ENCODE measurements at regions not wholly inside any gene's neighbourhood (a gene's known extent, or its start where the extent isn't known, plus 50 kb on each side); places are given as distances from the start of the nearest gene placed in this dataset.

DNA sequence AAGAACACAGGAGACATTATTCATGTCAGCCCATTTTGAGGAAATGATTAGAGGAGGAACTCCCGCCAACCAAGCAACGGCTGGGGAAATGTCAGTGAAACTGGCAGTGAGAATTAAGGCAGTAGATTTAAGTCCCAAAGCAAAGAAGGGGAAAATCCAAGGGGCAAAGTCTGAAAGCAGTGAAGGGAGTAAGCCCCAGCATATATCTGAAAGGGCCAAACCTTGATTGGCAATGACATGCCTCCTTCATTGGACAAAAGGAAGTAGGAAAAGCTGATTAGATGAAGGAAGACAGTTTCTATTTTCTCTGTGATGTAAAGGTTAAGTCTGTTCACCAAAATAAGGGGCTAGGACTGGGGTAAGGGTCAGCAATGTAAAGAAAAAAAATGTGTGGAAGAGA, 190.3 kb downstream of the RNF144B start:
- Mint-ChIP-seq H3K27ac (no peak overlapping the region), H3K36me3 (no peaks in the 10 kb centered on the region)
- no peak for ATAC-seq

DNA sequence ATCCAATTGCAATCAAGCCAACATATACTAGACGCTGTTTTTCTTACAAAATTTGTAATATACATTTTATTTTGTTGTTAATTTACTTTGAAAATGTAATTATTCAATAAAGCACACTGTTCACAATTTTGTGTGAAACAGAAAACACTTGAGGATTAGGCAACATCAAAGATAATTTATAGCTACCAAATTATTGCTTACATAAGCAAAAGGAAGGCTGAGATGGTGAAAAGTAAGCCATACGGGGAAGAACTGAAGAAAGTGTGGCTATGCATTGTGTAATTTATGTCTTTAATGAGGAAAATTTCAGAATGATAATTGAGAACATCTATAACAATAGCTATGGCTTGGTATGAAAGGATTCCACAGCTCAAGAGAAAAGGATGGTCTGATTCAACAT, 192.0 kb downstream of the RNF144B start:
- H3K9me3 Mint-ChIP-seq = no peaks in the 10 kb centered on the region
- H3K36me3 Mint-ChIP-seq = no peaks in the 10 kb centered on the region
- H3K27ac Mint-ChIP-seq = no peak overlapping the region
- DNase-seq (ENCODE audit: low spot score in 2 of 2) (no peak), ATAC-seq (no peak)

More for the DNA sequence above, 190.3 kb downstream of the RNF144B start:
- H3K9me3 Mint-ChIP-seq = no peaks in the 10 kb centered on the region
- no peak for DNase-seq (ENCODE audit: low spot score in 2 of 2)

DNA sequence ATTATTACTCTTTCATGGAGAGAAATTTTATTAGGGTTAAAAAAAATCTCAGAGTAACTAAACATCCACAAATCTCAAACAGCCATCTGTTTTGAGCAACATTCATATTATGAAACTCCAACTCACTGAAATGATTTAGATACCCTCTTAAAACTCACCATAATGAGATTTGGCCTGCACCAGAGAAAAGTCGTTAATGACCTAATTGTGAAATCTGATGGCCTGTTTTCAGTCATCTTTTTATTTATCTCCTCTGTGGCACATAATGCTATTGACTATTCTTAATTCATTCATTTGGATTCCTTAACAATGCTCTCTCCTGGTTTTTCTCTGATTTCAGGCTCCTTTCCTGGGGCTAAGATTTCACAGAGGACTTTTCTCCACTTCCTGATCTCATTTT, 192.7 kb downstream of the RNF144B start:
- no peak for ATAC-seq
- H3K27ac Mint-ChIP-seq = no peak overlapping the region

DNA sequence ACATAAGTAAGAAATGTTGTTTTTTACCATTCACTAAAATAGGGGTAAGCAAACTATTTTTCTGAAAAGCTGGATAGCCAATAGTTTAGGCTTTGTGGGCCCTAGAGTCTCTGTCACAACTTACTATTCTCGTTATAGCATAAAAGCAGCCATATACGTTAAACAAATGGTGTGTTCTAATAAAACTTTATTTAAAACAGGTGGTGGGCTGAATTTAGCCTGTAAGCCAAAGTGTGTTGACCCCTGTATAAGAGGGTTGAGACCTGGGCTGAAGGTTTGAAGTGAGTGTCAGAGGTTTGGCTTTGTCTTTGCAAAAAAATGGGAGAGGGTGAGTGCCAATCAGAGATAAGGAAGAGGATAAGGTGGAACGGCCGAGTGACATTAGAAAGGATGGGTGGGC, 197.2 kb downstream of the RNF144B start:
- no peaks in the 10 kb centered on the region for H3K36me3 Mint-ChIP-seq
- no peak overlapping the region for H3K27ac Mint-ChIP-seq
- no peak for DNase-seq (ENCODE audit: low spot score in 2 of 2)
- no peak for ATAC-seq
- H3K9me3 Mint-ChIP-seq = no peaks in the 10 kb centered on the region

More for the DNA sequence above, 192.7 kb downstream of the RNF144B start:
- DNase-seq (ENCODE audit: low spot score in 2 of 2) = no peak
- Mint-ChIP-seq H3K36me3 (no peaks in the 10 kb centered on the region), H3K9me3 (no peaks in the 10 kb centered on the region)

DNA sequence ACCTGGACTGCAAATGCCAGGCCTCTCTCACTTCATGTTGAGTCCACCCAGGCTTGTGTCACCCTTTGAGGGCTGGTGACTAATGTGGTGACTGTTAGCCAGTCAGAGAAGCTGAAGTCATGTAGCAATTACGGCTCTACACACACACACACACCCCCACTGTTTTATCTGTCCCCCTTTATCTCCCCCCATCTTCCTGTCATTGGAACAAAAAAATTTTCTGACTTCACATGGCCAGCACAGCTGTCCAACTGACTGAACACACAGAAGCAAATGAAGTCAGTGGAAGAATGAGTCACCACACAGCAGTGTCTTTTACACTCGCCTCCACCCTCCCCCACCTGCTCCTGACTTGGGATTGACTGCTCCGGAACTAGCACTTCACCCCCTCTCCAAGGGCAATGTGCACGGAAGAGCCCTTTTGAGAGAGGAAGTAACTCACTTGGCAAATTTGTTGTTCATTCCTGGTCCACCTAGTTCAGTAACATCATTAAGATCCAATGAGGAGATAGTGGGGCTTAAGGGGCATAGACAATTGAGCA, 198.0 kb downstream of the RNF144B start:
- ATAC-seq = peak in 1 of 2 donors; percentile 54
- no peak for DNase-seq (ENCODE audit: low spot score in 2 of 2)
- Mint-ChIP-seq H3K36me3 (no peaks in the 10 kb centered on the region), H3K27ac (no peak overlapping the region), H3K9me3 (no peaks in the 10 kb centered on the region)

DNA sequence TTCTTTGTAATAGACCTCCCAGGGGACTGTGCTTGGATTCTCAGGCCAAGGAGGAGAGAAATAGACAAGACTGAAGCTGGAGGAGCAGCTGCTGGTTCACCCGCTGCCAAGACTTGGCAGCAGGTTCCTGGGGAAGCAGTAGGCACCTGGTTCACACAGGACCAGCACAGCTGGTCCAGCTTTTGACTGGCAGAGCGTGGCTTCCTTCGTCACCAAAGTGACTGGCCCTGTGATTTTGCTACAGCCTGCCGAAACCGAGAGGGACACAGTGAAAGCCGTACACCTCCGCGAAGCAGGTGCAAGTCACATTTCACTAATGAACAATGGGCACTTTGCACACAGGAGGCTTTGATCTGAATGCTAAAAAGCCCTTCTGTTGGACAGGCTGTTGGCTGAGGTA, 199.0 kb downstream of the RNF144B start:
- ATAC-seq (no peak), DNase-seq (ENCODE audit: low spot score in 2 of 2) (no peak)
- Mint-ChIP-seq H3K36me3 (no peaks in the 10 kb centered on the region), H3K27ac (no peak overlapping the region), H3K9me3 (no peaks in the 10 kb centered on the region)

DNA sequence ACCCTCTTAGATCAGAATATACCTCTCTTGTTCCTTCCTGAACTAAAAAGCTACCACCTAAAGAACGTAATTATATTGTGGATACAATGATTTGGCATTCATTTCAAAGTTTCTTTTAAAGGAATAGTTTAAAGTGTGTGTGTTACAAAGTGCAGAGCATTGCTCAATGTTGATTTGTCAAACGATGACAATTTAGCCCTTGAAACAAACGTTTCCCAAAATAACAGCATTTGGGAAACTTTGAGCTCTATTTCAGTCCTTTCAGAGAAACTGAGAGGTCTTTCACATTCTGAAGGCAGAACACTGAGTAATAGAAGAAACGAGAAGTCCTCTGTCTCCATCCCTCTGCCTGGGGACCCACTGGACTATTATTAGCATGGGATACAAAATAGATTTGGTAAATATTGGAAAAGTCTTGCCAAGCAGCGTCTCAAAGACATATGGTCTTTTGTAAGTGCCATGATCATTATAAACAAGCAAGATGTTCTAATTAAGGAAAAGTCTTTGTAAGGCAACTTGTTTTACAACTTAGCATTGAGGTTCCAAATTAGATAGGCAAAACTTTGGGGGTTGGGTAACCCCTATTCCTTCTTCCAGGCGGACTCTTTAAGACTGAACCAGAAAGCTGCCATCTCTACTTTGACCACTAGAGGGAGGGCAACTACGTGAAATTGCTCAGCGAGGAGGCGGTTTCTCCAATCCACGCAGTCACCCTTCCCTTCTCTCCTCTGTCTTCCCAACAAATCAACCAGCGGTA, 208.8 kb downstream of the RNF144B start:
- peak in 1 of 2 donors; percentile 51 for DNase-seq (ENCODE audit: low spot score in 2 of 2)
- peak; percentile 46 to 48 for ATAC-seq

DNA sequence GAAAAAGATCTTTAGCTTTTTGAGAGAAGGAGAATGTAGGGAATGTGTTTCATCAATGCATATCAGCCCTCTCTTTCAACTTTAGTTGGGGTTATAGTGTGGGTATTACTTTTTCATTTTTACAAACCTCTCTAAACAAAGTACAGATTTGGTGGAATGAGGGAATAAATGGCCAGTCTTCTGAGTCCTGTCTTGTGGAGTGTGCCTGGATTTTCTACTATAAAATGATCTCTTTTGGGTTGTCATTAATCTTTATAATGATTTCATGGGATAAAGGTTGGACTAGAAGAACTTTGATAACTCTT, 209.3 kb downstream of the RNF144B start:
- DNase-seq (ENCODE audit: low spot score in 2 of 2) (no peak), ATAC-seq (no peak)
- no peaks in the 10 kb centered on the region for H3K36me3 Mint-ChIP-seq
- no peak overlapping the region for H3K27ac Mint-ChIP-seq
- H3K9me3 Mint-ChIP-seq = no peaks in the 10 kb centered on the region

More for the DNA sequence above, 208.8 kb downstream of the RNF144B start:
- no peaks in the 10 kb centered on the region for H3K36me3 Mint-ChIP-seq
- H3K9me3 Mint-ChIP-seq = no peaks in the 10 kb centered on the region
- H3K27ac Mint-ChIP-seq = no peak overlapping the region

DNA sequence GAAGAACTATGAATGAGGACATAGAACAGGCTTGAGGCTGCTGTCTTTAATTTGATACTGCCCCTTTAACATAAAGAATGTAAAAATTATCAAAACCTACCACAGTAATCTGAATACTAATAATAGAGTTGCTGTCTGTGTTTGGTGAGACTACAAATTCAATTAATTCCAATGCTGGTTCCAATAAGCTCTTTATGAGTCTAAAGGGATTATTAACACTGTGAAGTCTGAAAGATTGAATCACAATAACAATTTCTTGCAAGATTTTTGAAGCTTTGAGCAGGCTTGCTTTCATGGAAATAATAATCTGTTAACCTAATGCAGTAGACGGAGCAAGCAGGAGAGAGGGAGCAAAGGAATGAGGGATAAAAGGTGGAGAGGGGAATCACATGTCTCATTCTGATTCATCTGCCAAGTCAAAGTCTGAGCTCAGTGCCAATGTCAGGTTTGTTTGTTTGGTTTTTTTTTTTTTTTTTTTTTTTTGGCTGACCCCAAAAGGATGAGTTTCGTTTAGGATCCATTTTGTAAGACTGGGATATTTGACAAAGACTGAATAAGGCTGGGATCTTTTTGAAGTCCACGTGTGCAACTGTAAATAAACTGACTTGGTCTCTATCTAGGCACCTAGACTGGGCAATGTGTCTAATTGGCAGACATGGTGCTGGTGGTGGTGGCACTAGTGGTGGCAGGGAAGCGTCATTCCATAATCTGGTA, 211.6 kb downstream of the RNF144B start:
- Mint-ChIP-seq H3K36me3 (no peaks in the 10 kb centered on the region), H3K27ac (no peak overlapping the region), H3K9me3 (no peaks in the 10 kb centered on the region)
- DNase-seq (ENCODE audit: low spot score in 2 of 2) (no peak), ATAC-seq (no peak)

DNA sequence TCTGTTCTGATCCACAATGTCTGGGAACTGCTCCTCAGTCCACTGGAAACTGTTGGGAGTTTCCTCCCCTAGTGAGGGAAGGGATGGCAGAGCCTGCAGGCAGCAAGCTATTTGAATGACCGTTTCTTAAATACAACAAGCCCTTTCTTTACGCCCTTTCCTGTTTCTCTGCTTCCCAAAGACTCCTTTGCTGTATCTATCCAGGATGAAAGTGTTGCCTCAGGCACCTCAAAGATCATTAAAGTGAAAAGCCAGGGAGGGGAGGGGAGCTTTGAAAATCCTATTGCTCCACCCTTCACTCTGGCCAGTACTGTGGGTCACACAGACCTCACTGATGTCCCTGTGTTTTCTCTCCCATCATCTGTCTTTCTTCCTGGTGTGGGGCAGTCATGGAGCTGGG, 213.1 kb downstream of the RNF144B start:
- ATAC-seq (no peak), DNase-seq (ENCODE audit: low spot score in 2 of 2) (no peak)
- no peaks in the 10 kb centered on the region for H3K9me3 Mint-ChIP-seq
- H3K36me3 Mint-ChIP-seq = no peaks in the 10 kb centered on the region
- peak overlapping the region in 1 of 2 donors; percentile 27 for H3K27ac Mint-ChIP-seq

DNA sequence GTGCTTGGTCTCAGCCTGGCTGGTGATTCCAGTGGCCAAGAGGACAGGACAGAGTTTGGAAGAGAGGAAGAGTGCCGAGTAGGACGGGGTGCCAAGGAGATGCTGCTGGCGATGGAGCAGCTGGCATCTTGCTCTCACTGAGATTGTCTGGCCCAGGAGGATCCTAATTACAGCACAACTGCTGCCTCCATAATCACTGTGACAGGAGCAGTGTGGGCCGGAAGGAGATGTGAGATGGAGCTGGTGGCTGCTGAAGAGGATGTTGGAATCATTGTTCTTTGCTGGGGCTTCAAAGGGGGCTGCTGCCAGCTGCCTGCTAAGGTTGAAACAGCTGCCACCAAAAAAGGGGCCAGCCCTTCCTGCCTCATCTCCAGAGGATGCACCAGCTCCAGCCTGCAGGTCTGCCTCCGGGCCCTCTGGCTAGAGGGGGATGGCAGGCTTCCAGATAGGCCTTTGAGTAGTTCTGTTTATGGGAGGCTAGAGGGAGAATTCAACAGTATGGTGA, 214.4 kb downstream of the RNF144B start:
- Mint-ChIP-seq H3K9me3 (no peaks in the 10 kb centered on the region), H3K27ac (no peak overlapping the region), H3K36me3 (no peaks in the 10 kb centered on the region)
- DNase-seq (ENCODE audit: low spot score in 2 of 2) = no peak
- no peak for ATAC-seq

DNA sequence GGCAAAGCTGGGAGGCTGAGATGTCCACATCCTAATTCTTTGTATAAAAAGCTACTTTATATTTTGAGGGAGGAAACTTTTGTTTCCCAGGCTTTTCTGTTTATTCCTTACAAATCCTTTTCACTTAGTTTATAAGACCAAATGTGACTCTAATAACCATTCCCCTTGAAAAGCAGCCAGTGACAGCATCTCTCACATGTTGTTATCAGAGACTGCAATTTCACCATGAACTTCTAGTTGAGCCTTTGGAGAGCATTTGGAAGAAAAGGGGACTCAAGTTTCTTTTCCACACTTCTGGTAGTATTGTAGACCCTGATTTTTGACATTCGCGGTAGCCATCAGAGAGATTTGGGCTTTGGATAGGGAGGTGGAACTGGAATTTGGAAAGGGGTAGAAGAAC, 215.8 kb downstream of the RNF144B start:
- peaks cover 0 to 5% of the 10 kb centered on the region in 2 donors for H3K9me3 Mint-ChIP-seq
- no peak for DNase-seq (ENCODE audit: low spot score in 2 of 2)
- no peak for ATAC-seq
- H3K27ac Mint-ChIP-seq = no peak overlapping the region
- H3K36me3 Mint-ChIP-seq = no peaks in the 10 kb centered on the region

DNA sequence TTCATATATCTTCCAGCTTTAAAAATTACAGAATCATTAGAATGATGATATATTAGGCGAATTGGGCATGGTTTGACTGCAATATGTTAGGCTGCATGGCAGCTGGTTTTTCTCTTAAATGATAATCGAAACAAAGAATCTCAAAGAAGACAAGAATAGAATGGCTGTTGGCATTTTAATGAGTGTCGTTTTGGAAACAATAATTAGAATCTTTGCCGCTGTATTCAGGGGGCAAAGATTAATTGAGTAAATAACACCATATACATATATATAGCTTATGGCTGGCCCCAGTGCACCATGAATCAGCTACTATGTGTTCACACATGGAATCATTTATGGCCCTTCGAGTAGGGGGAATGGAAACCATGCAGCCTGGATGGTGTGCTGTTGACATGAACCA, 216.2 kb downstream of the RNF144B start:
- Mint-ChIP-seq H3K9me3 (peaks cover 0 to 5% of the 10 kb centered on the region in 2 donors), H3K36me3 (no peaks in the 10 kb centered on the region), H3K27ac (no peak overlapping the region)
- ATAC-seq (no peak), DNase-seq (ENCODE audit: low spot score in 2 of 2) (no peak)

DNA sequence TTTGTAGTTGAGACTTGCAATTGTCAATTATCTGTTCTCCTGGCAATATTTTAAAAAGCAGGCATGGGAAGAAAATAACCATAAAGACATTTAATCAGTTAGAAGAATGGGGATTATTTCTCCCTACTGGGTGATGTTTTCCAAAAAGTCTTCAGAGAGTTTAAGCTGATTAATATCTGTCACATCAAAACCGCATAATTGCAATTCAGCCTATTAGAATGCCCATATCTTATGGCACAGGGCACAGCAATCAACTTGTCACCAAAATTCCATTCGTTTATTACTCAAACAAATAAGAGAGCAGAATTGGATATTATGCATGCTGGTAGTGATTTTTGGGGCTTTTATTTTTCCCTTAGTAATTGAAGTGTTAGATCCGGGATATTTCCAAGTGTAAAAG, 218.7 kb downstream of the RNF144B start:
- no peak for ATAC-seq
- H3K36me3 Mint-ChIP-seq = no peaks in the 10 kb centered on the region
- DNase-seq (ENCODE audit: low spot score in 2 of 2) = no peak
- H3K27ac Mint-ChIP-seq = no peak overlapping the region
- peaks cover 5 to 8% of the 10 kb centered on the region in 2 donors for H3K9me3 Mint-ChIP-seq

DNA sequence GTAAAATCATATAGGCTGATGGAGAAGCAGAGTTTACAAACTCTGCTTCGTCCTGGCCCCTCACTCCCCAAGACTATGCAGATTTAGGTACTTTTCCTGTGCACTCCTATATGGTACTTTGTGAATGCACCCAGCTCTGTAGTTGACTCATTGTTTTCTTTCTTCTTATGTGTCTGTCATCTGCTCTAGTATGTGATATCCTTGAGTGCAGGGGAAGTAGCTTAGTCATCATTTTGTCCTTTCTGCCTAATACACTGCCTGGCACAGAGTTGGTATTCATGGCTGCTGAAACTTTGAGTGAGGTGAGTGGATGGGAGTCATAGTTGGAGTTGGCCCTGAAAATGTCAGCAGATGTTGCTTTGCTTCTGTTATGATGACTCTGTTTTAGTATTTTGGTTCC, 222.6 kb downstream of the RNF144B start:
- H3K9me3 Mint-ChIP-seq = peaks cover 5 to 8% of the 10 kb centered on the region in 2 donors
- no peak overlapping the region for H3K27ac Mint-ChIP-seq
- ATAC-seq (peak in 1 of 2 donors; percentile 30), DNase-seq (ENCODE audit: low spot score in 2 of 2) (no peak)
- H3K36me3 Mint-ChIP-seq = no peaks in the 10 kb centered on the region

DNA sequence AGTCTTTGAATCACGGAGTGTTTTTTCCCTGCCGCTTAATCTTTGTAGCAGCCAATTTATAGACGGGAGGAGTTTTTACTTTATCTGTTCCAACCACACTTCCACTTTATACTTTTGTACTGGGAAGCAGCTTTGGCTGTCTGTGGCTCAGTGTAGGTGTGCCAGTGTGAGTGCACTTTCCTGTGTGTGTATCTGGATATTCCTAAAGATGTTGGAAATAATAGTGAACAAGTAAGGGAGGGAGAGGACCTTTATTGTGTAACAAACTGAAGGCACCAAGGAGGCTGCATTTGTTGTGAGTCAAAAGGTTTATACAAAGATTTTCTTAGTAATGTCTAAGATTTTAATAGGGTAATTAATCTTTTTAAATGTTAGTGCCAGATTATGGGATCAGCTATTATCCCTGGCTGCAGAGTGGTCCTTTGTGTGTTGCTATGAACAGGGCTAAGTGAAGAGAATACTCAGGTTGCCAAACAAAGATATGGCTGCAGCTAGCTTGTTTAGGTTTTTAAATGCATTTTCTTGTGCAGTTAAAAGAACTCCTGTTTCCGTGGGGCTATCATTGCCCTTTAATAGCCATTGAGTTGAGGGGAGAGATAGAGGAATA, 226.3 kb downstream of the RNF144B start:
- peaks cover 4 to 10% of the 10 kb centered on the region in 2 donors for H3K9me3 Mint-ChIP-seq
- ATAC-seq (no peak), DNase-seq (ENCODE audit: low spot score in 2 of 2) (no peak)
- peaks cover under 1% of the 10 kb centered on the region in 2 donors for H3K36me3 Mint-ChIP-seq
- H3K27ac Mint-ChIP-seq = no peak overlapping the region

DNA sequence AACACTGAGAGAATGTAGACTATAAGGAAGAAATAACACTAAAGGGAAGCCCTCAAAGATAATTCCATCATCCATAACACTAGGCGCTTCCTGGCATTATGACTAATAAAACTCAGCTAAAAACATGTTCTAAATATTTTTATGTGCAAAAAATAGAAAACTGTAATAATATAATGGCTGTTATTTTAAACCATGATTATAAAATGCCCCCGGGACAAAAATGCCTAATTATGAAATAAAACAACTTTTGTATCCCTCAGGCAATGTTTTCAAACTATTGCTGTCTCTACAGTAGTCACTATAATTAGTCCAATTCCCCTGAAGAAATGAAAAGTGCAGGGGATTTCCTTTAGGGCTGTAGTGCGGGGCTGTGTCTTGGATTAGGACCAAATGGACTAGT, 242.4 kb downstream of the RNF144B start:
- no peak overlapping the region for H3K27ac Mint-ChIP-seq
- H3K36me3 Mint-ChIP-seq = no peaks in the 10 kb centered on the region
- no peaks in the 10 kb centered on the region for H3K9me3 Mint-ChIP-seq
- DNase-seq (ENCODE audit: low spot score in 2 of 2) (no peak), ATAC-seq (no peak)

Data from activated naive CD4-positive, alpha-beta T cell treated with anti-CD3 and anti-CD28 coated beads, Interleukin-2, amount 50 U/mL, for 72 hours (primary cell).